GM19023 (cell line): ENCODE measurements at regions not wholly inside any gene's neighbourhood (a gene's known extent, or its start where the extent isn't known, plus 50 kb on each side); places are given as distances from the start of the nearest gene placed in this dataset.
"Not testable (repeated sequence)": the region's sequence is repeated elsewhere in the genome, so short reads cannot be mapped to it uniquely, and the experiment has no call there.

Source experiments
- ATAC-seq: cut with Tn5 transposase; IDR thresholded peaks from one replicate; pipeline ENCODE4 v1.9.1; 2021; ENCODE audit warnings: mild to moderate bottlenecking, moderate library complexity; ENCODE audit not compliant: unreplicated experiment

DNA sequence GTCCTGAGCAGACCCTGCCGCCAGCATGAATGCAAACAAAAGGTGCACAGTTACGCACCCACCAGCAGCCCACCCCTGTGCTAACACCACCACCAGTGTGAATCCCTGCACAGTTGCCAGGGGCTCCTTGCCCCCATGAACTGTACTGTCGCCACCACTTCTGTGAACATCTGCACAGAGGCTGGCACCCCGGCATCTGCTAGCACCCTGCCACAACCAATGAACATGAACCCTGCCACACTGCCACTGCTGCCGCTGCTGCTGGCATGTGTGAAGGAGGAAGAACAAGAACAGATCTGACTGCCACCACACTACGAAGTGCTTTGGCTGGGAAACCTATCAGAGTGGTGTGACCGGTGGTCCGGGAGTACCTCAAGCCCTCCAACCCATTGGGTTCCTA, 261.3 kb downstream of the PARM1 start:
- ATAC-seq: no peak

DNA sequence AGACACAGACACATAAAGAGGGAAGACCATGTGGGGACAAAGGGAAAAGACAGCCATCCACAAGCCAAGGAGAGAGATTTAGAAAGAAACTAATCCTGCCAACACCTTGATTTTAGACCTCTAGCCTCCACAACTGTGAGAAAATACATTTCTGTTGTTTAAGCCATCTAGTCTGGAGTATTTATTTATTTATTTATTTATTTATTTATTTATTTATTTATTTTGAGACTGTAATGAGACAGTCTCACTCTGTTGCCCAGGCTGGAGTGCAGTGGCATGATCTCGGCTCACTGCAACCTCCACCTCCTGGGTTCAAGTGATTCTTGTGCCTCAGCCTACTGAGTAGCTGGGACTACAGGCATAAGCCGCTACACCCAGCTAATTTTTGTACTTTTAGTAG, 259.3 kb downstream of the PARM1 start:
- not testable (repeated sequence) for ATAC-seq

DNA sequence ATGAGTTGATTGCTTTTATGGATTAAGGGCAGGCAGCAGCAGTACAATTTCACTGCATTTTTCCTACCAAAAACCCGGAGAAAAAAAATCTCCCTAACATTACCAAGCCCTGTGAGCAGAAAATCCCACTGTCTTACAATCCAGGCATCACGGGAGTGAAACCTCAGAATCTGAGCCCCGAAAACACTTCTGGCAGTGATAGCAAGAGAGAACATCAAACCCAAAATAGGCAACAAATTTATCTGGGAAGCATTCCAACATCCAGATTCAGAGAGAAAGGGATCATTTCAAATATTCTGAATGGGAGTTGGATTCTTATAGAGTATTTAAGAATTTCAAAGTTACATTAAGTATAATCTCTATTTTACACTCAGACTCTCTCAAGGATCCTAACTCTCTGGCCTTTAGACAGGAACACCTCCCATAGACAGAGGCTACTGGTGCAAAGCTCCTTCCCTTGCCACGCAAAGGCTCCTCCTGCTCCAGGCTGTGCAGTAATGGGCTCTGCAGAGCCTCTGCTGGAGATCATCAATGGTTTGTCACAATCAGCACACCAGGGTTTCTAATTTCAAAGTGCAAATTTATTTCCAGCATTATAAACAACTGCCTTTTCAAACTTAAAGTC, 256.9 kb downstream of the PARM1 start:
- no peak for ATAC-seq

DNA sequence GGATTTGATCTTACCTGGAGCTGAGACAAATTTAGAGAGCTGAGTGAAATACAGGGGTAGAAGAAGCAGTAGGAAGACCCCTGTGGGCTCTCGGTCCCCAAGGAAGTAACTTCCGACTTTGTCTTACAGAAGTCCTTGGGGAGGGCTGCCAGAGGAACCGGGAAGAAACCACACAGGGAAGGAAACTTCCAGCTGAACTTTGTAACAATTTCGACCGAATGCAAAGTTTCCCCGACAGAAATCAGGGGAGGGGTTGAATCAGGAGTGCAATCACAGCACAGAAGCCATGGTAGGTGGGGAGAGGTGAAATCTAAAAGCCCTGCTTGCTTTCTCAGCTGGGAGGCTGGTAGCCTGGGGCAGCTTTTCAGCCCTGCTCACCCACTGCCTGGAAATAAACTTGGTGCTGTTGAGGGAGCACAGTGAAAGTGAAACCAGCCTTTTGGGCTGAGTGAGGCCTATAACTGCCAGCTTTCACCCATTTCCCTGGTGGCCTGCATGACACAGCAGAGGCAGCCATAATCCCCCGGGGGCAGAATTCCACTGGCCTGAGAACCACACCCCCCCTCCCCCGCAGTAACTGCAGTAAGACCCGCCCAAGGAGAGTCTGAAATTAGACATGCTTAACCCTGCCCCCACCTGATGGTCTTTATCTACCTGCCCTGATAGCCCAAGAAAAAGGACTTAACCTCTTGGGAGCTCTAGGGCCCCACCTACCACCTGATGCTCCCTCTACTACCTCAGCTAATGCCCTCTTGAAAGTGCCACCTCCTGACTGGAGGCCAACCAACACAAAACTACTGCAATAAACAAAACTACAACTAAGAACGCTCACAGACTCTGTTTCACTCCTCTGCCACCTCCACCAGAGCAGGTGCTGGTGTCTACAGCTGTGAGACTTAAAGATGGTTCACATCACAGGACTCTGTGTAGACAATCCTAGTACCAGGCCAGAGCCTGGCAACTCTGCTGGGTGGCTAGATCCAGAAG, 248.2 kb downstream of the PARM1 start:
- ATAC-seq: peak; percentile 87

DNA sequence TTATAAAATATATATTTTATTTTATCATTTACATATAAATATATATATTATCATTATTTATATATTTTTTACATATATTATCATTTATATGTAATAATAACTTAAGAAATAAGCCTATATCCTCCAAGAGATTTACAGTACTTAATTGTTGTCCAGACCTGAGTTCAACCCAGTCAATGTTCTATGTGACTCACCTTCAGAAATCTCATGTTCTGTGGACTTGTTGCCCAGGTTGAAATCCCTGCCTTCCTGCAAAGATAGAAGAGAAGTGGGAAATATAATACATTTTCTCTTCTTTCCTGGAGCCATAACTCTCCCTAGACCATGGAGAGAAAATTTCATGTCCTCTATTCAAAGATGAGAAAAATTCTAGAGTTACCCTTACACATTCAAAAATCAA, 247.3 kb downstream of the PARM1 start:
- no peak for ATAC-seq

DNA sequence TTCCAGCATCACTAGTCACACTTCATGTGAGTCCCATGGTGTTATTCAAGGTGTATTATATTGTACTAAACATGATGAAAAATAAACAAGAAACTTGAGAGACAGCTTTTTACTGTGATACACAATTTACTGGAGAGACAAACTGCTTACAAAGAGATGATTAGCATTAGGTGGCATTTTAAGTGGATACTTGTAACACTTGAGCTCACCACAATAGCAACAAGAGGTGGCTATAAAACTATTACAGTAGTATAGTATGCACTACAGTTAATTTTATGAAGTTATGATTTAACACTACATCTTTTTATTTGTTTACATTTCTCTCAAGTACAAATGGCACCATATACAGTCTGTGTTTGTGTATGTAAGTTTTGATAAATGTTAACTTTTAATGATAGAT, 246.6 kb downstream of the PARM1 start:
- no peak for ATAC-seq

DNA sequence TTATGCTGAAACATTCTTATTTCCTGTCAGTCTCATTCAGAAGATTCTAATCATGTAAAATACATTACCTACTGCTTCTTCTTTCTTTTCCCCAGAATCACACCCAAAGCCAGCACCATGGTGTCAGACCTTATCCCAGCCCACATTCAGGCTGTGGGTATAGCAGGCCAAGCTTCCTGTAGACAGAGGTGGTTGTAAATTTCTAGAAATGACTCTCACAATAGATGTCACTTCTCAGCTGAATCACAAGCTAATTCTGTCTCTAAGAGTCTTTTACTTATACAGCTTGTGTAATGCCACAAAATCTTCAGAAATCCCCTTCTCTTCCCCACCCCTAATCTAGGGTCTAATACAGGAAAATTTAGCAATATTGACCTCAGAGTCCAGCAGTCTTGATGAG, 239.6 kb downstream of the PARM1 start:
- peak; percentile 90 for ATAC-seq

DNA sequence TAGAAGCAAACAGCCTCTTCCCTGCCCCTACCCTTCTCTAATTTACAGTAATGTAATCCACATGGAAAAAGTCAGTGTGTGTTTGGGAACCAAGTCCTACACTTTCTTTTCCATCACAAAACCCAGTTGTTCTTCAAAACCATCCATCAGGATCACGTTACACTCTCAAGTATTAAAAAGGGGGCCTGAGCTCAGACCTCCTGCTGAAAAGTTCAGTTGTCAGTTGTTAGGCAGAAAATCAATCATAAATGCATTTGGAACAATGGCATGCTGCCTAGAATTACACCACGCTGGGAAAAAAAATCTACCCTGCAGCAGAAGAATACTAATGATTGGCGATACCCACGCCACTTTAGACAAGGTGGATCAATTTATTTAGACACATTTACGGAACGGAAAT, 236.5 kb downstream of the PARM1 start:
- no peak for ATAC-seq

DNA sequence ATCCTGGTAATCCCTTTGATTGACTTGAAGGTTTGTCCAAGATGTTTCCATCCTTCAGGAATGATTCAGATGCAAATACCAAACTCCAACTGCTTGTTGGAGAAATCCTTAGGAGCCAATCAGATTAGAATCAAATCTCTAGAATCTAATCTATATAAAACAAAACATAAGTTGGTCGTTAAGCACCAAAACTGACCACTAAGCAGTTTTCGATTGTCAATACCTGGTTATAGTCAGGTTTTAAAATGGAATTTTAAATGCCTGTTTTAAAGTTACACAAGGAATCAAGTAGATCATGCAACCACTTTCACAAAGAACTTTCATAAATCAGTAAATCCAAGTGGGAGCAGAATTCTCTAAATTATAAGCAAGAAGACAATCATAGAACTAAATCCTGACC, 236.1 kb downstream of the PARM1 start:
- ATAC-seq: no peak

DNA sequence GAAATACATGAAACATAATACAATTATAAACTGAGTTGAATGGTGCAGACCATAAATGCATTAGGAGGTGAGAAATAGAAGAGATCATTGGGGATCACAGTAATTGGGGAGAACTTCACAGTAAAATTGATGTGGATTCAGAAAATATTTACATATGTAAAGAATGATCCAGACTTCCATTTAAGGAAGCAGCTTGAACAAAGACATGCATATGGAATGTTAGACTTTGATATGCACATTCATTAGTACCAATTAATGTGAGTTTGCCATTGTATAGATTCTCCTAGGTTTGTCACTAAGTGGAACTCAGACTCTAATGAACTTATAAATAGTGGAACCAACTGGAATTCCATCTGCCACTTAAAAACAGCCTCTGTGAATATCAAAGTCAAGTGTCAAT, 235.6 kb downstream of the PARM1 start:
- no peak for ATAC-seq

DNA sequence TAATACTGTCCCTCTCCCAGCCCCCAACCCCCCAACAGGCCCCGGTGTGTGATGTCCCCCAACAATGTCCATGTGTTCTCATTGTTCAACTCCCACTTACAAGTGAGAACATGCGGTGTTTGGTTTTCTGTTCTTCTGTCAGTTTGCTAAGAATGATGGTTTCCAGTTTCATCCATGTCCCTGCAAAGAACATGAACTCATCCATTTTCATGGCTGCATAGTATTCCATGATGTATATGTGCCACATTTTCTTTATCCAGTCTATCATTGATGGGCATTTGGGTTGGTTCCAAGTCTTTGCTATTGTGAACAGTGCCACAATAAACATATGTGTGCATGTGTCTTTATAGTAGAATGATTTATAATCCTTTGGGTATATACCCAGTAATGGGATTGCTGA, 232.2 kb downstream of the PARM1 start:
- ATAC-seq: not testable (repeated sequence)

DNA sequence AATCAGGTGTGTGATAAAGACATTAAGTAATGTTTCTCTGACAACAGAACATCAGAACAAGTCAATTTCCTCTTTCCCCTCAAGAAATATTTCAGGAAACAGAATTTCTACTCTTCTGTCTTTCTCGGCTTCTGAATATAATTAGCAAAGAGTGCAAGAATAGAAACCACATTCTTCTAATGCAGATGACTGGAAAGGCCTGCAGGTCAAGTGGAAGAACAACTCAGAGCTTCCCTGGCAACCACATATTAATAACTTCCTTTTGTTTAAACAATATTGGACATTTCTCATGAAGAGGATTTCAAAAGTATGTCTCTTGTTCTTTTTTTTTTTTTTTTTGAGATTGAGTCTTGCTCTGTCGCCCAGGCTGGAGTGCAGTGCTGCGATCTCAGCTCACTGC, 225.5 kb downstream of the PARM1 start:
- no peak for ATAC-seq

DNA sequence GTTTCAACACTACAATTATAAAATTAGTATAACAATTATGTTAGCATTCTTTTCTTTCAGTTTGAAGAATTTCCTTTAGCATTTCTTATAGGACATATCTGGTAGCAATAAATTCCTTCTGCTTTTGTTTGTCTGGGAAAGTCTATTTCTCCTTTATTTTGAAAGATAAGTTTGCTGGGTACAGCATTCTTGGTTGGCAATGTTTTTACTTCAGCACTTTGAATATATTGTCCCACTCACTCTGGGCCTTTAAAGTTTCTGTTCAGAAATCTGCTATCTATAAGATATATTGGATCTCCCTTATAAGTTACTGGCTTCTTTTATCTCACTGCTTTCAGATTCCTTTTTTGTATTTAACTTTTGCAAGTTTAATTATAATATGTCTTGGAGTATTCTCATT, 222.1 kb downstream of the PARM1 start:
- no peak for ATAC-seq

DNA sequence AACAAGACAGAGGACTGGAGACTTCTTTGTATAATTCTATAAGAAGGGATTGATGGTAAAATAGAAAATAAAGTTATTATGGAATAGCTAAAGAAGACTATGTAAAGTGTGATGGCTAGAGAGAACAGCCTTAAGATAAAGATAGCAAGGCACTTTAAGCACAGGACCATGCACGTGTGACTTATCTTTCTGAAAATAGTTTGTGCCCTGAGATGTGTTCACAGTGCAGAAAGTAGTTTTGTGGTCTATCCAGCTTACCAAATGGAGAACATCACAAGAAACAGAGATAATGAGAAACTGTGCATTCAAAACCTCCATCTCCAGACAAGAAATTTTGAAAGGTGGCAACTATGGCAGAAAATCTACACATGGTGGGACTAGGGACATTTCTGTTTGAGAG, 213.3 kb downstream of the PARM1 start:
- ATAC-seq: no peak

DNA sequence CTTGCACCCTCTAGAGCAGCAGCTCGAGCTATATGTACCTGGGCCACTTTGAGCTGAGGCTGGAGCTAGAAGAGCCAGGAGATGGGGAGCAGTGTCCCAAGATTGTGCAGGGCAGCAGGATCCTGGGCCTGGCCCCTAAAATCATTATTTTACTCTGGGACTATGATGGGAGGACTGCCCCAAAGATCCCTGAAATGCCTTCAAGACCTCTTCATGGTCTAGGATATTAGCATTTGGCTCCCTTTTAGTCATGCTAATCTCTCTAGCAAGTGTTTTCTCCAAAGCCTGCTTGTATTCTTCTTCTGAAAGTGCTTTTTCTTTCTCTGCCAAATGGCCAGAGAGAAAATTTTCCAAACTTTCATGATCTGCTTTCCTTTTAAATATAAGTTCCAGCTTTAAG, 211.6 kb downstream of the PARM1 start:
- ATAC-seq: no peak

DNA sequence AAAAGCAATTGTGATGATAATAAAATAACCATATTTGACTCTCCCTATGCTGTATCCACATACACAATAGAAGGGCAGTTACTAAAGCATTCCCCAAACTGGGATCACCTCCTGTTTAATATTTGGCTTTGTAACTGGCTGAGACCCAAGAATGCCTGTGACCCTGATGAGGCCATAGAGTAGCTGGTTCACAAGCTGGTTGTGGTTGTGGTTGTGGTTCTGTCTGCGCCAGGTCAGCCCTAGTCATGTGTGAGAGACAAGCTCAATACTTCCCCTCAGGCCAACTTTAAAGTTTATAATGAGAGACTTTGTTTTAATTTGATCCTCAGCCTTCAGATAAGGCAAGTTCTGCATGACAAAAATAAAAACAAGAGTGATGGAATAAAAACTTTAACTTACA, 209.9 kb downstream of the PARM1 start:
- ATAC-seq: no peak

DNA sequence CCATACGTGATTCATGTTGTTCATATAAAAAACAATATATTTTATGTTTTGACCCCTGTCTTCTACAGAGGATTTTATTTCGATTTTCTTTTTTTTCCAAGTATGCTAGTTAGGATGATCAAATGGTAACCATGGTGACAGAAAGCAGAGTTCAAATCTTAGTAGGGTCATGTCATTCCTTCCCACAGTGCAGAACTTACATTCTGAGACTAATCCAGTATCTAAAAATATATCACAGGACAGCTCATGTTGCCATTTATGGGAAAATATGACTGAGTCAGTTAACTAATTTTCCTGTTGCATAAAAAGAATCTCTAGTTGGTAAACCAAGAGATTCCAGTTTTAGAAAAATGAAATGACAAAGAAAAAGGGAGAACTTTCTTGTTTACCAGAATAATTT, 209.5 kb downstream of the PARM1 start:
- no peak for ATAC-seq

DNA sequence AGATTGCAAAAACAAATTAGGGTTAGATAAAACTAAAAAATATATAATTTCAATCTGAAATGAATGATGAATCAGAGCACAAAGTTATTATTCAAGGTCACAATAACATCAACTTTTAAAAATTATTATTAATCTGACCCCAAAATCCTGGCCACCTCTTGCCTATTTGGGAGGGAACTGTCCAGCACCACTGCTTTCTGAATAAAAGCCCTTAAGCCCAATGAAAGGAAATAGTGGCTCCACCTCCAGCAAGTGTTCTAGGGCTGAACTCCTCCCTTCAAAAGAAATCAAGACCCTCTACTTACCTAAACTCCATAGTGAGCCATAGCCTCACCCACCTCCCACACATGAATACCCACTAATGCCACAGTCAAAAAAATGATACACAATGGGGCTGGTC, 208.2 kb downstream of the PARM1 start:
- no peak for ATAC-seq

DNA sequence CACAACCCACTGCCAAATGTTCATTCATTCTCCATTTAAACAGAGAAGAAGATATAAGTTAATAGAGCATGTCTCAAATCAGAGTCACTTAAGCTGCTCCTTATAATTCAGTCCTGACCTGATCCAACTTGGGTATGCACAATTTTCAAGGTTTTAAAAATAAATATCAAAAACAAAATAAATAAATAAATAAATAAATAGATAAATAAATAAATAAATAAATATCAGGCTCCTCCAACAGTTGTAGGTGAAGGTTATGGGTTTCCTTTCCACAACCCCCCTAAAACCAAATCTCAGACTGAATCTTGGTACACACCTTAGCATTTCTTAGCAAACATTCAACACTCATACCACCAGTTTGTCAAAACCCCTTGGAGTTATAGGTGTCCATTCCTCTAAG, 204.4 kb downstream of the PARM1 start:
- ATAC-seq: no peak

DNA sequence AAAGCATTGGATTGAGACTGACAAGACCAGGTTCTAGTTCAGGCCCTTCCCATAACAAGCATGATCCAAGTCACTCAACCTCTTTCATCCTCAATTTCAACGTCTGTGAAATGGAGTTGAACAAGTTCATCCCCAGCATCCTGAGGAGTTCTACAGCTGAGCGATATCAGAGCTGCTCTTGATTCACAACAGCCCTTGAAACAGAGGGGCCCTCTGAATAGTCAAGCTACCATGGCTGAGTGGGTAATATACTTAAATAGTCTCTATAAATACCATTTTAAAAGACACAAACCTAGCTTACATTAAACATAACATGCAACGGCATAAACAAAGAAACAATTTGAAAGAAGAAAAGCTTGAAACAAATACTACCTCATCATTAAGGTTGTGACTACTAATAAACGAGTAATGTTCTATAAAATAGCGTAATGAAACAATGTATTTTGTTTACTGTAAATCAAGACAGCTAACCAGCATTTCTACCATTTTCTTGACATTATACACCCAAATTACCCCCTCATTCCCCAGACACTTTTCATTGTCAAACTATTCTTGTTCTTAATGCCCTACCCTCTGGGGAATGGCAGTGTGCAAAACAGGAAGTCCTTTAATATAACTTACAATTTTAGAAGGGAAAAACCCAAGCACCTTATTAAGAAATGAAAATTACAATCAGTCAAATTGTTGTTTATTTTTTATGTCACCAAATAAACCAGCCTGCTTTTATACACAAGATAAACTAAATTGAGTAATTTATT, 202.3 kb downstream of the PARM1 start:
- ATAC-seq: no peak

DNA sequence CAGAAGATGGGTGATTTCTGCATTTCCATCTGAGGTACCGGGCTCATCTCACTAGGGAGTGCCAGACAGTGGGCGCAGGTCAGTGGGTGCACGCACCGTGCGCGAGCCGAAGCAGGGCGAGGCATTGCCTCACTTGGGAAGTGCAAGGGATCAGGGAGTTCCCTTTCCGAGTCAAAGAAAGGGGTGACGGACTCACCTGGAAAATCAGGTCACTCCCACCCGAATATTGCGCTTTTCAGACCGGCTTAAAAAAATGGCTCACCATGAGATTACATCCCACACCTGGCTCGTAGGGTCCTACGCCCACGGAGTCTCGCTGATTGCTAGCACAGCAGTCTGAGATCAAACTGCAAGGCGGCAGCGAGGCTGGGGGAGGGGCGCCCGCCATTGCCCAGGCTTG, 194.0 kb downstream of the PARM1 start:
- ATAC-seq: not testable (repeated sequence)

DNA sequence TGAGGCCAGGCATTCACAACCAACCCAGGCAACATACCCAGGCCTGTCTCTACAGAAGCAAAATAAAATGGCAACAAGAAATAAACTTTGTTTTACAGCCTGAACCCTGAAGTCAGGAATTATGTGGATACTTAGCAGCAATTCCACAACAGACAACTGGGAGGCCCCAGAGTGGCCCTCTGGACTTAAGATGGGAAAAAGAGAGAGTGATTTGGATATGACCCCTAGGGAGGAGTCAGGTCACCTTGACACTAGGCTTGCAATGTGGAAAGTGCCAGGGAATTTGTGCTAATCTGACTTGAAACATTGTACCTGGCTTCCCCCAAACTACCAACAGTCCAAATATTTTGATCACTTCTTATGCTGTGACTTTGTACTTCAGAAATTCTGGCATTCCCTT, 193.1 kb downstream of the PARM1 start:
- ATAC-seq: no peak
